Small intestine (tissue), 7 donors: ENCODE measurements at regions not wholly inside any gene's neighbourhood (a gene's known extent, or its start where the extent isn't known, plus 50 kb on each side); places are given as distances from the start of the nearest gene placed in this dataset.

Source experiments
- DNase-seq, 2 donors: peaks; one replicate each; pipeline versions ENCODE4 v3.0.0 to v3.0.0-alpha.2; 2013
- FAIRE-seq: peaks from 2 replicates; lab custom pipeline; 2012; peaks lifted over from hg19 to GRCh38; lab: Jason Lieb, UNC
- H3K27ac ChIP-seq, 3 donors: one replicate each; pipeline ENCODE4 v1.5.1; 2013; ENCODE audit warnings: low read length in 2 of 3, mild to moderate bottlenecking in 2 of 3, control low read depth in 1 of 3, inconsistent platforms in 1 of 3, low read depth in 1 of 3, moderate library complexity in 1 of 3
- H3K27me3 ChIP-seq, 3 donors: one replicate each; pipeline ENCODE4 v1.6.1; 2013; ENCODE audit warnings: low read length in 3 of 3, inconsistent platforms in 1 of 3; ENCODE audit not compliant: control insufficient read depth in 3 of 3, insufficient read depth in 3 of 3
- H3K36me3 ChIP-seq, 3 donors: one replicate each; pipeline ENCODE4 v1.6.1; 2013; ENCODE audit warnings: low read length in 3 of 3, inconsistent platforms in 1 of 3, low read depth in 1 of 3, mild to moderate bottlenecking in 1 of 3, moderate library complexity in 1 of 3; ENCODE audit not compliant: control insufficient read depth in 3 of 3, insufficient read depth in 2 of 3
- H3K4me1 ChIP-seq, 3 donors: one replicate each; pipeline ENCODE4 v1.6.1; 2013; ENCODE audit warnings: low read length in 2 of 3, inconsistent platforms in 1 of 3, low read depth in 1 of 3, mild to moderate bottlenecking in 1 of 3, moderate library complexity in 1 of 3; ENCODE audit not compliant: control insufficient read depth in 3 of 3, insufficient read depth in 2 of 3
- H3K4me3 ChIP-seq, 3 donors: one replicate each; pipeline ENCODE4 v1.5.1; 2013; ENCODE audit warnings: low read length in 3 of 3, control low read depth in 1 of 3, inconsistent platforms in 1 of 3, low read depth in 1 of 3, mild to moderate bottlenecking in 1 of 3, moderate library complexity in 1 of 3
- H3K9me3 ChIP-seq, 2 donors: one replicate each; pipeline ENCODE4 v1.6.1; 2013; ENCODE audit warnings: low read depth in 1 of 2, low read length in 1 of 2; ENCODE audit not compliant: control insufficient read depth in 2 of 2, insufficient read depth in 1 of 2
- WGBS, 3 donors: extraction: QIAGEN DNeasy Blood & Tissue Kit; methylation state at CpG; one replicate each; pipeline ENCODE4 v1.1.7; 2013; 5-methylcytosine and 5-hydroxymethylcytosine counted together
- donor health status: healthy with polysubstance abuse.
- donor health status: control.
- donor health status: control.
- donor health status: Bipolar disorder and iron deficiency.
- donor health status: healthy.

GRCh38 chr13:40074338-40074737, 418.9 kb downstream of the COG6 start:
- no peak overlapping the region for H3K4me3 ChIP-seq
- FAIRE-seq = no peak
- H3K27ac ChIP-seq = no peak overlapping the region
- H3K27me3 ChIP-seq = peaks cover 0 to 3% (median 0%) of the 10 kb centered on the region in 3 donors
- H3K4me1 ChIP-seq = no peaks in the 10 kb centered on the region
- H3K36me3 ChIP-seq = no peaks in the 10 kb centered on the region
- H3K9me3 ChIP-seq = no peaks in the 10 kb centered on the region
- 72 to 84% (median 83%) methylated on average over 3 of the region's 3 CpGs for WGBS, 3 donors
- DNase-seq = no peak

GRCh38 chr13:40075281-40075680, 419.8 kb downstream of the COG6 start:
- H3K4me3 ChIP-seq = no peak overlapping the region
- DNase-seq (no peak), FAIRE-seq (no peak)
- WGBS, 3 donors = 78 to 83% (median 81%) methylated on average over 5 of the region's 5 CpGs
- H3K9me3 ChIP-seq = no peaks in the 10 kb centered on the region
- no peak overlapping the region for H3K27ac ChIP-seq
- no peaks in the 10 kb centered on the region for H3K4me1 ChIP-seq
- no peaks in the 10 kb centered on the region for H3K36me3 ChIP-seq
- H3K27me3 ChIP-seq = peaks cover 0 to 3% (median 0%) of the 10 kb centered on the region in 3 donors

GRCh38 chr13:40076765-40077362, 421.4 kb downstream of the COG6 start:
- no peak for DNase-seq
- peaks cover 0 to 3% (median 0%) of the 10 kb centered on the region in 3 donors for H3K27me3 ChIP-seq
- no peaks in the 10 kb centered on the region for H3K36me3 ChIP-seq
- no peak for FAIRE-seq
- 86 to 99% (median 97%) methylated on average over 3 of the region's 3 CpGs for WGBS, 3 donors
- no peak overlapping the region for H3K27ac ChIP-seq
- no peaks in the 10 kb centered on the region for H3K4me1 ChIP-seq
- no peaks in the 10 kb centered on the region for H3K9me3 ChIP-seq
- H3K4me3 ChIP-seq = no peak overlapping the region

- H3K27me3 ChIP-seq = peaks cover 0 to 3% (median 0%) of the 10 kb centered on the region in 3 donors
- no peak overlapping the region for H3K27ac ChIP-seq
- H3K4me1 ChIP-seq = no peaks in the 10 kb centered on the region
- DNase-seq (no peak), FAIRE-seq (no peak)
- H3K9me3 ChIP-seq = no peaks in the 10 kb centered on the region
- 85 to 94% (median 91%) methylated on average over 9 of the region's 9 CpGs for WGBS, 3 donors
- no peak overlapping the region for H3K4me3 ChIP-seq
- no peaks in the 10 kb centered on the region for H3K36me3 ChIP-seq
Observed at GRCh38 chr13:40077396-40078027, 422.1 kb downstream of the COG6 start.

GRCh38 chr13:40079721-40080120, 424.3 kb downstream of the COG6 start:
- WGBS, 3 donors = 93 to 100% (median 96%) methylated on average over 1 of the region's 1 CpG
- H3K27me3 ChIP-seq = peaks cover 0 to 3% (median 0%) of the 10 kb centered on the region in 3 donors
- H3K4me1 ChIP-seq = no peaks in the 10 kb centered on the region
- DNase-seq (no peak), FAIRE-seq (no peak)
- H3K9me3 ChIP-seq = no peaks in the 10 kb centered on the region
- H3K27ac ChIP-seq = no peak overlapping the region
- no peaks in the 10 kb centered on the region for H3K36me3 ChIP-seq
- H3K4me3 ChIP-seq = no peak overlapping the region

GRCh38 chr13:40080676-40081075, 425.2 kb downstream of the COG6 start:
- 88 to 96% (median 93%) methylated on average over 2 of the region's 2 CpGs for WGBS, 3 donors
- Histone ChIP-seq H3K4me3 (no peak overlapping the region), H3K27me3 (peaks cover 0 to 3% (median 0%) of the 10 kb centered on the region in 3 donors), H3K36me3 (no peaks in the 10 kb centered on the region), H3K27ac (no peak overlapping the region), H3K9me3 (no peaks in the 10 kb centered on the region), H3K4me1 (no peaks in the 10 kb centered on the region)
- DNase-seq = no peak
- FAIRE-seq = no peak

GRCh38 chr13:40082639-40083038, 427.2 kb downstream of the COG6 start:
- DNase-seq = no peak
- no peak for FAIRE-seq
- no peak overlapping the region for H3K27ac ChIP-seq
- H3K4me3 ChIP-seq = no peak overlapping the region
- no peaks in the 10 kb centered on the region for H3K9me3 ChIP-seq
- H3K4me1 ChIP-seq = no peaks in the 10 kb centered on the region
- 75 to 82% (median 79%) methylated on average over 8 of the region's 8 CpGs for WGBS, 3 donors
- H3K36me3 ChIP-seq = no peaks in the 10 kb centered on the region
- H3K27me3 ChIP-seq = peaks cover 0 to 2% (median 0%) of the 10 kb centered on the region in 3 donors

- Histone ChIP-seq H3K4me3 (no peak overlapping the region), H3K36me3 (no peaks in the 10 kb centered on the region), H3K27ac (no peak overlapping the region), H3K9me3 (no peaks in the 10 kb centered on the region), H3K4me1 (no peaks in the 10 kb centered on the region), H3K27me3 (no peaks in the 10 kb centered on the region)
- DNase-seq (no peak), FAIRE-seq (no peak)
- WGBS, 3 donors = 78 to 88% (median 88%) methylated on average over 2 of the region's 2 CpGs
Observed at GRCh38 chr13:40083841-40084240, 428.4 kb downstream of the COG6 start.
